HUES6 (cell line): ENCODE measurements at regions not wholly inside any gene's neighbourhood (a gene's known extent, or its start where the extent isn't known, plus 50 kb on each side); places are given as distances from the start of the nearest gene placed in this dataset.
"Not testable (repeated sequence)": the region's sequence is repeated elsewhere in the genome, so short reads cannot be mapped to it uniquely, and the experiment has no call there.

Experiments used
- H3K27ac ChIP-seq: 2 replicates; pipeline ENCODE4 v1.7.0; 2013; ENCODE audit warnings: low read depth, mild to moderate bottlenecking, low read length, inconsistent platforms
- H3K27me3 ChIP-seq: 2 replicates; pipeline ENCODE4 v1.6.1; 2013; ENCODE audit warnings: low read length; ENCODE audit not compliant: control insufficient read depth, insufficient read depth
- H3K36me3 ChIP-seq: 2 replicates; pipeline ENCODE4 v1.6.1; 2013; ENCODE audit warnings: low read length; ENCODE audit not compliant: control insufficient read depth, insufficient read depth
- H3K4me1 ChIP-seq: 2 replicates; pipeline ENCODE4 v1.6.1; 2013; ENCODE audit warnings: low read length; ENCODE audit not compliant: control insufficient read depth, insufficient read depth
- H3K4me3 ChIP-seq: 2 replicates; pipeline ENCODE4 v1.5.1; 2013; ENCODE audit warnings: low read depth, low read length
- H3K9ac ChIP-seq: one replicate; pipeline ENCODE4 v1.6.1; 2013; ENCODE audit warnings: mild to moderate bottlenecking, low read length
- H3K9me3 ChIP-seq: 2 replicates; pipeline ENCODE4 v1.6.1; 2013; ENCODE audit warnings: low read depth, low read length; ENCODE audit not compliant: control insufficient read depth, insufficient read depth

- not testable (repeated sequence) for H3K4me3 ChIP-seq, H3K9ac ChIP-seq, H3K27me3 ChIP-seq
Measured at GRCh38 chr15:77900331-77900963, 177.1 kb downstream of the TBC1D2B start.

DNA sequence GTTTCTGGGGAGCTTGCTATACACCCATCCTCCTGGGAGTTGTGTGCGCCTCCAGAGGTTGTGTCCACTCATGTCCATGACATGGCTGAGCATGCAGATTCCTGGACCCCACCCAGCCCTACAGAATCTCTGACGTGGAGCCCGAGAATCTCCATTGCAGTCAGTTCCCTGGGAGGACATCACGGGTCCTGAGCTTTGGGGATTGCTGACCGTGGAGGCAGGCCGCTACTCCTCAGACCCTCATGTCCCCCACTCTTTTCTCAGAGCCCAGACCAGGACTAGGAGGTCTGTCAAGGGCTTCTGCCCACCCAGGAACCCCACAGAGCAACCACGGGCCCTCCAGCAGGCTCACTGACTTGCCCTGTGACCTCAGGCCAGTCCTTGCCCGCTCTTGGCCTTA lies 177.7 kb downstream of the TBC1D2B start:
- H3K9ac ChIP-seq, H3K27ac ChIP-seq, H3K27me3 ChIP-seq, H3K36me3 ChIP-seq, H3K4me1 ChIP-seq, H3K9me3 ChIP-seq, H3K4me3 ChIP-seq: not testable (repeated sequence)

More at GRCh38 chr15:77900331-77900963, 177.1 kb downstream of the TBC1D2B start:
- not testable (repeated sequence) for H3K27ac ChIP-seq, H3K36me3 ChIP-seq, H3K9me3 ChIP-seq, H3K4me1 ChIP-seq

DNA sequence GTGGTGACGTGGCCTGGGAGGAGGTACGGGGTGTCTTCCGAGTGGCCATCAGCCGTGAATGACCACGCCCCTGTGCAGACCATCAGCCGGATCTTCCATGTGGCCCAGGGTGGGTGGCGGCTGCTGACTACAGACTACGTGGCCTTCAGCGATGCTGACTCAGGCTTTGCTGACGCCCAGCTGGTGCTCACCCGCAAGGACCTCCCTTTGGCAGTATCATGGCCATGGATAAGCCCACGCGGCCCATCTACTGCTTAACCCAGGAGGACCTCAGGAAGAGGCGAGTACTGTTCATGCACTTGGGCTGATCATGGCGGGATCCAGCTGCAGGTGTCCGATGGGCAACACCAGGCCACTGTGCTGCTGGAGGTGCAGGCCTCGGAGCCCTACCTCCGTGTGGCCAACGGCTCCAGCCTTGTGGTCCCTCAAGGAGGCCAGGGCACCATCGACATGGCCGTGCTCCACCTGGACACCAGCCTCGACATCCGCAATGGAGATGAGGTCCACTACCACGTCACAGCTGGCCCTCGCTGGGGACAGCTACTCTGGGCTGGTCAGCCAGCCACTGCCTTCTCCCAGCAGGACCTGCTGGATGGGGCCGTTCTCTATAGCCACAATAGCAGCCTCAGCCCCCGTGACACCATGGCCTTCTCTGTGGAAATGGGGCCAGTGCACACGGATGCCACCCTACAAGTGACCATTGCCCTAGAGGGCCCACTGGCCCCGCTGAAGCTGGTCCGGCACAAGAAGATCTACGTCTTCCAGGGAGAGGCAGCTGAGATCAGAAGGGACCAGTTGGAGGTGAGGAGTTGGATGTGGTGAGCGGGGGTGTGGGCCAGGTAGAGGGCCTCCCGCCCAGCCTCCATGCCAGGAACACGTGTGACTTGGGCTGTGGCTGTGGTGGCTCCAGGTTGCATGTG lies 178.4 kb downstream of the TBC1D2B start:
- no peaks in the 10 kb centered on the region for H3K4me1 ChIP-seq
- no peak overlapping the region for H3K27ac ChIP-seq
- no peak overlapping the region for H3K4me3 ChIP-seq
- H3K9ac ChIP-seq: no peak overlapping the region
- no peaks in the 10 kb centered on the region for H3K9me3 ChIP-seq
- no peaks in the 10 kb centered on the region for H3K27me3 ChIP-seq
- no peaks in the 10 kb centered on the region for H3K36me3 ChIP-seq

DNA sequence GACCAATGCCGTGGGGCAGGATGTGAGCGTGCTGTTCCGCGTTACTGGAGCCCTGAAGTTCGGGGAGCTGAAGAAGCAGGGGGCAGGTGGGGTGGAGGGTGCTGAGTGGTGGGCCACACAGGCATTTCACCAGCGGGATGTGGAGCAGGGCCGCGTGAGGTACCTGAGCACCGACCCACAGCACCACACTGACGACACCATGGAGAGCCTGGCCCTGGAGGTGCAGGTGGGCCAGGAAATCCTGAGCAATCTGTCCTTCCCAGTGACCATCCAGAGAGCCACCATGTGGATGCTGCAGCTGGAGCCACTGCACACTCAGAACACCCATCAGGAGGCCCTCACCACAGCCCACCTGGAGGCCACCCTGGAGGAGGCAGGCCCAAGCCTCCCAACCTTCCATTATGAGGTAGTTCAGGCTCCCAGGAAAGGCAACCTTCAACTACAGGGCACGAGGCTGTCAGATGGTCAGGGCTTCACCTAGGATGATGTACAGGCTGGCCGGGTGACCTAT lies 179.6 kb downstream of the TBC1D2B start:
- Histone ChIP-seq H3K4me1 (no peaks in the 10 kb centered on the region), H3K27ac (no peak overlapping the region), H3K9me3 (no peaks in the 10 kb centered on the region), H3K4me3 (no peak overlapping the region), H3K27me3 (no peaks in the 10 kb centered on the region), H3K9ac (no peak overlapping the region), H3K36me3 (no peaks in the 10 kb centered on the region)

- H3K4me3 ChIP-seq, H3K27me3 ChIP-seq, H3K27ac ChIP-seq, H3K36me3 ChIP-seq, H3K4me1 ChIP-seq, H3K9me3 ChIP-seq, H3K9ac ChIP-seq: not testable (repeated sequence)
Measured at GRCh38 chr15:77897113-77897895, 180.2 kb downstream of the TBC1D2B start.

DNA sequence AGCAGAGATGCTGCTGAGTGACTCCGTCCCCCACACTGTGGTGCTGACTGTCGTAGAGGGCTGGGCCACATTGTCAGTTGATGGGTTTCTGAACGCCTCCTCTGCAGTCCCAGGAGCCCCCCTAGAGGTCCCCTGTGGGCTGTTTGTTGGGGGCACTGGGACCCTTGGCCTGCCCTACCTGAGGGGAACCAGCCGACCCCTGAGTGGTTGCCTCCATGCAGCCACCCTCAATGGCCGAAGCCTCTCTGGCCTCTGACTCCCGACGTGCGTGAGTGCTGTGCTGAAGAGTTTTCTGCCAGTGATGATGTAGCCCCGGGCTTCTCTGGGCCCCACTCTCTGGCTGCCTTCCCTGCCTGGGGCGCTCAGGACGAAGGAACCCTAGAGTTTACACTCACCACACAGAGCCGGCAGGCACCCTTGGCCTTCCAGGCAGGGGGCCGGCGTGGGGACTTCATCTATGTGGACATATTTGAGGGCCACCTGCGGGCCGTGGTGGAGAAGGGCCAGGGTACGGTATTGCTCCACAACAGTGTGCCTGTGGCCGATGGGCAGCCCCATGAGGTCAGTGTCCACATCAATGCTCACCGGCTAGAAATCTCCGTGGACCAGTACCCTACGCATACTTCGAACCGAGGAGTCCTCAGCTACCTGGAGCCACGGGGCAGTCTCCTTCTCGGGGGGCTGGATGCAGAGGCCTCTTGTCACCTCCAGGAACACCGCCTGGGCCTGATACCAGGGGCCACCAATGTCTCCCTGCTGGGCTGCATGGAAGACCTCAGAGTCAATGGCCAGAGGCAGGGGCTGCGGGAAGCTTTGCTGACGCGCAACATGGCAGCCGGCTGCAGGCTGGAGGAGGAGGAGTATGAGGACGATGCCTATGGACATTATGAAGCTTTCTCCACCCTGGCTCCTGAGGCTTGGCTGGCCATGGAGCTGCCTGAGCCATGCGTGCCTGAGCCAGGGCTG lies 181.1 kb downstream of the TBC1D2B start:
- not testable (repeated sequence) for H3K27me3 ChIP-seq, H3K4me3 ChIP-seq, H3K36me3 ChIP-seq, H3K9me3 ChIP-seq, H3K4me1 ChIP-seq, H3K27ac ChIP-seq, H3K9ac ChIP-seq

DNA sequence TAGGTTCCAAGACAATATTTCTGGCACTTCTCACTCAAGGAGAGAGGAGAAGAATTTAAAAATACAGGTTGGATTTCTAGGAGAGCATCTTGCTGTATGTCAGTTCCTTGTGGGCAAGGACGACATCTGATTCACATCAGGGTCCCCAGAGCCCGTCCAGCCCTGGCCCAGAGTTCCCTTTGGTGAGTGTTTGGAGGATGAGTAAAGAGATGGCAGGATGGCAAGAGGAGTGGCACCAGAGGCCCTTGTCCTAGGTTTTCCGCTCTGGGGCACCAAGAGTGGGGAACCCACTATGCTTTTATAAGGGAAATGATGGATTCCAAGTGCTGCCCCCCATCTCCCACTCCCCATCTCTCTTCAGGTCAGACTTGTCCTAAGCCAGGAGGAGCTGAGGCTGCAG lies 181.8 kb downstream of the TBC1D2B start:
- no peaks in the 10 kb centered on the region for H3K9me3 ChIP-seq
- no peaks in the 10 kb centered on the region for H3K27me3 ChIP-seq
- H3K4me3 ChIP-seq: no peak overlapping the region
- H3K9ac ChIP-seq: no peak overlapping the region
- H3K4me1 ChIP-seq: no peaks in the 10 kb centered on the region; the same call in 1 of the 2 replicates
- H3K36me3 ChIP-seq: no peaks in the 10 kb centered on the region
- H3K27ac ChIP-seq: no peak overlapping the region

GRCh38 chr15:77895145-77895544 lies 182.4 kb downstream of the TBC1D2B start:
- not testable (repeated sequence) for H3K4me1 ChIP-seq, H3K27me3 ChIP-seq, H3K9ac ChIP-seq, H3K9me3 ChIP-seq, H3K4me3 ChIP-seq, H3K36me3 ChIP-seq, H3K27ac ChIP-seq

DNA sequence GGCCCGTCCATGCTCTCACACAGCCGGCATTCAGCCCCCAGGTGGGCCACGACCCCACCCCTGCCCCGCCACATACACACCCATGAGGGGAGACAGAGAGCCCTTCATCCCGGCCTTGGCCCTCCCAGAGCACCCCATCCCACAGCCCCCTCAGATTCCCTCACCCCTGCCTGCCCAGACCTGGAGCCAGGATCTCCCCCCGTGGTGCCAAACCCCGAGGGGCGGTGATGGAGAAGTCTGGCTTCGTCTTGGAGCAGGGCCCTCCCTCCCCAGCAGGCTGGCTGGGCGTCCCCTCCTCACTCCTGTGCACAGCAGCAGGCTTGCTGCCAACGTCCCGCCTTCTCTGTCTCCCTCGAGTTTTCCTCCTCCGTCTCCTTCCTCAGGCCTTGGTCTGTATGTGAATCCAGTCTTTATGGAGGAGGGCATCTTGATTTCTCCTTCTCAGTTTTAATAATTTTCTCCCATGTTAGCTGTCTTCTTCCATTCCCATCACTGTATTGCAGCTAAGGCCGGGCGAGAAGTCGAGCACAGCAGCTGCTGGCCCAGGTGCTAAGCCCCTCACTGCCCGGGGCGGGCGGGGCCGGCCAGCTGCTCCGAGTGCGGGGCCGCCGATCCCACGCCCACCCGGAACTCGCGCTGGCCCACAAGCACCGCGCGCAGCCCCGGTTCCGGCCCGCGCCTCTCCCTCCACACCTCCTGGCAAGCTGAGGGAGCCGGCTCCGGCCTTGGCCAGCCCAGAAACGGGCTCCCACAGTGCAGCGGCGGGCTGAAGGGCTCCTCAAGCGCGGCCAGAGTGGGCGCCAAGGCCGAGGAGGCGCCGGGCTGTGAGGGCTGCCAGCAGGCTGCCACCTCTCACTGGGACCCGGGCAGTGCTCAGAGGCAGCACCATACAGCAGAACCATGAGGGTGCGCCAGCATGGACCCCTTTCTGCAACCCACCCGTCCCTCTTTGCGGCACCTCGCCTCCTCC lies 183.6 kb downstream of the TBC1D2B start:
- not testable (repeated sequence) for H3K27me3 ChIP-seq, H3K36me3 ChIP-seq, H3K4me3 ChIP-seq, H3K9ac ChIP-seq, H3K27ac ChIP-seq, H3K4me1 ChIP-seq, H3K9me3 ChIP-seq
